GM18505 (cell line): ENCODE measurements at regions not wholly inside any gene's neighbourhood (a gene's known extent, or its start where the extent isn't known, plus 50 kb on each side); places are given as distances from the start of the nearest gene placed in this dataset.
"Not testable (repeated sequence)": the region's sequence is repeated elsewhere in the genome, so short reads cannot be mapped to it uniquely, and the experiment has no call there.

Source experiments
- ATAC-seq: cut with Tn5 transposase; IDR thresholded peaks from one replicate; pipeline ENCODE4 v1.9.1; 2021; ENCODE audit not compliant: unreplicated experiment
- POLR2A ChIP-seq: IDR thresholded peaks from 4 replicates; pipeline ENCODE4 v1.6.1; 2011; ENCODE audit warnings: borderline replicate concordance; ENCODE audit not compliant: insufficient read depth, insufficient read length; ENCODE audit errors: extremely low read depth

DNA sequence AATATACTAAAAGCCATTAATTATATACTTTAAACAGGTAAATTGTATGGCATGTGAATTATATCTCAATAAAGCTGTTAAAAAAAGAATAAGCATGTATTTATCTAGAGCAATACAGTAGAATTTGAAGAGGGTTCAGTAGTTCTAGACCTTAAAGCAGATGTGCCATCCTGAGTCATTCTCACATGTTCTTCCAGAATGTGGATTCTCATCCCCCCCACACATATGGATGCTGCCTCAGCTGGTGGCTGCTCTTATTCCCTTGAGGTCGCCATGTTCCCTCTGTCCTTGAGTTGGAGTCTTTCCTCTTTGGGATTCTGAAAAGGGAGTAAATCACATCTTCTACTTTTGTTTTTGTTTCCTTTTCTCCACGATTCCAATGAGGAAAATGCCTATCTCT lies 321.3 kb downstream of the AEBP2 start:
- ATAC-seq, result no peak
- TF ChIP-seq POLR2A, result no peak

DNA sequence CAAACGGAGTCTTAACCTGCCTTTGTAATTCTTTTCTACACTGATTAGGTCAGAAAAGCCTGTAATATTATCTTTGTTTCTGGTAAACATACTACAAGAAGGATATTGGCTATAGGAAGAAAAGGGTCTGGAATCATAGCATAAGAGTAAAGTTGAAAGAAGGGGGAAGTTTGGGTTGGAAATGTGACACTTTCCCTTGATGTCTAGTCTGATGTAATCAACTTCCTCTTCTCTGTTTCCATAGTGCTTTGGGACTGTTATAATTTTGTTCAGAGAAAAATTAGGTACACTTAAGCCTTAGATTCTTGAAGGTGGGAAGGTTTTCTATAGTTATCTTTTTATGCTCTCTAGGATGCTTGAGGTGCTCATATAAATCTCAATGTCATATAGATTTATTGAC lies 322.2 kb downstream of the AEBP2 start:
- no peak for ATAC-seq
- TF ChIP-seq POLR2A, result no peak

DNA sequence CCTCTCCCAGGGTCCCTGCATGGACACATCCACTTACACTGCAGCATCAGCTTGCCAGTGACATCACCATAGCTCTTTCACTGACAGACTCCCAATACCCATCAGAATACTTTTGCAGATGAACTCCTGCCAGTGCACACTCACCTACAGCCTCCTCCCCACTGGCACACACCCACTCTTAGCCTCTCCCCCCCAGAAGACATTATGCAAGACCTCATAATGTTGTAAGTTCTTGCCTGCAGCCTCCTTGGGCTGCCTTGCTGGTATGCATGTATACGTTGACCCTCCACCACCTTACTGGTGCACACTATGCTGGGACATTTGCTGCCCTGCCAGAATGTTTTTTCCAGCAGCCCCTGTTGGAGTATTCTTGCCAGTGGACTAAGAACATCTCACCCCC lies 324.2 kb downstream of the AEBP2 start:
- no peak for TF ChIP-seq POLR2A
- ATAC-seq, result no peak

DNA sequence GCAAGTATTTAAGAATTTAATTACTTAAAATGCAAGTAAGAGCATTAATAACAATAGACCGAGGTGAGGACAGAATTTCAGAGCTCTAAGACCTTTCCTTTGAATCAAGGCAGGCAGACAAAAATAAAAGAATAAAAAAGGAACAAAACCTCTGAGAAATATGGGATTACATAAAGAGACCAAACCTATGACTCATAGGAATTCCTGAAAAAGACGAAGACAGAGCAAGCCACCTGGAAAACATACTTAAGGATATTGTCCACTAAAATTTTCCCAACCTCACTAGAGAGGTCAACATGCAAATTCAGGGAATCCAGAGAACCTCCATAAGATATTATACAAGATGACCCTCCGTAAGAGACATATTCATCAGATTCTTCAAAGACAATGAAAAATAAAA lies 325.1 kb downstream of the AEBP2 start:
- TF ChIP-seq POLR2A, result no peak
- no peak for ATAC-seq

DNA sequence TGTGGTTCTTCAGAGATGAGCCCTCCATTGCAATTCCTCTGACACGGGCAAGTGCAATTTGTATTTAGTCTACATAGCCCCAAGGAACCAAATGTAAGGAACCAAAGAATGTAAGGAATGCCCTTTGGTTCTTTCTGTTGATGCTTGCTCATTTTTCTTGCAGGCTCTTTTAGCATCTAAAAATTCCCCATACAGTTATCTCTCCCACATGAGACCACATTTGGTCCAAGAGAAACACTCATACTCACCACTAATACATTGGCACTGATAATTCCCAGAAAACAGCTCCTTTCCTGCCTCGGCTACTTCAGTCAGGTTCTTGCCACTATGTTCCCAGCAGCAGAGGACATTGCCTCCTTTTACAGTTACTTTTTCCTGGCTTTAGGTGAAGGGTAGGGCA lies 332.6 kb downstream of the AEBP2 start:
- no peak for TF ChIP-seq POLR2A
- ATAC-seq, result no peak

DNA sequence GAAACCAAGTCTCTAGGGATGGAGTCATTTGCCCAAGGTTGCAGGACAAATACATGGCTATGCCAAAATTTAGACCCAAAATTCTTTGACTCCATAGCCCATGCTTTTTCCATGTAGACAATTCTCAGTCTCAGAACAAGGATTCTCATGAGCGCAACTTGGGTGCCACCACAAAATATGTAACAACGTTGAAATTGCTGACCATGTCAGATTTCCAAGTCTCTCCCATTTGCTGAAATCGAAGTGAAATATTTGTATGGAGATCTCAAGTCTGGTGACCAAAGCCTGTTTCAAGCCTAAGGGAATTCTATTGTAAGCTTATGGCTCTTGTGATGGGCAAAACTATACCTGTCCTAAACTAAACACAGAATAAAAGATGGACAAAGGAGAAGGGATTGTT lies 333.5 kb downstream of the AEBP2 start:
- no peak for ATAC-seq
- no peak for TF ChIP-seq POLR2A

DNA sequence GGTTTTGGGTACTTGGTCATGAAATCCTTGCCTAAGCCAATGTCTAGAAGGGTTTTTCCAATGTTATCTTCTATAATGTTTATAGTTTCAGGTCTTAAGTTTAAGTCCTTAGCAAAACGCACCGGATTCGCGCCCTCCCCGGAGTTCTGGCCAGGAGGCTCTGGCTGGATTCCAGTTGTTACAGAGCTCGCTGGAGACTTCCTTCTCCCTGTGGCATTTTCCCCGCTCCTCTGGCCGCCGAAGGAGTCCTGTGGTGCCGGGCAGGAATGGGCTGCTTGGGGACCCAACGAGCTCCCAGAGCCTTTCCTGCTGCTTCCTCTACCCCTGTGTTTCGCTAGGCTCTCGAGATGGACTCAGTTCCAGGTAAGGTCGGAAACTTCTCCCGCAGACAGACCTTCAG lies 335.9 kb downstream of the AEBP2 start:
- no peak for TF ChIP-seq POLR2A
- ATAC-seq, result no peak

DNA sequence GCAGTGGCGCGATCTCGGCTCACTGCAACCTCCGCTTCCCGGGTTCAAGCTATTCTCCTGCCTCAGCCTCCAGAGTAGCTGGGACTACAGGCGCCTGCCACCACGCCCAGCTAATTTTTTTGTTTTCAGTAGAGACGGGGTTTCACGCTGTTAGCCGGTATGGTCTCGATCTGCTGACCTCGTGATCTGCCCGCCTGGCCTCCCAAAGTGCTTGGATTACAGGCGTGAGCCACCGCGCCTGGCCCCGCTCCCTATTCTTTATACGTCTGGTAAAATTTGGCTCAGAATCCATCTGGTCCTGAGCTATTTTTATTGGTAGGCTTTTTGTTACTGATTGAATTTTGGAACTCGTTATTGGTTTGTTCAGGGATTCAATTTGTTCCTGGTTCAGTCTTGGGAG lies 336.7 kb downstream of the AEBP2 start:
- ATAC-seq, result not testable (repeated sequence)

DNA sequence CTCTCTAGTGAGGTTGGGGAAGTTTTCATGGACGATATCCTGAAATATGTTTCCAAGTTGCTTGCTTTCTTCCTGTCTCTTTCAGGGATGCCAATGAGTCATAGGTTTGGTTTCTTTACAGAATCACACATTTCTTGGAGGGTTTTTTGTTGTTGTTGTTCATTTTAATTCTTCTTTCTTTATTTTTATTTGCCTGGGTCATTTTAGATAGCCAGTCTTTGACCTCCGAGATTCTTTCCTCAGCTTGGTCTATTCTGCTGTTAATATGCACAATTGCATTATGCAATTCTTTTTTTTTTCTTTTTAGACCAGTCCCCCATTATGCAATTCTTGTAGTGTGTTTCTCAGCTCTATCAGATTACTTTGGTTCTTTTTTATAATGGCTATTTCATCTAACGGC lies 338.9 kb downstream of the AEBP2 start:
- no peak for ATAC-seq
- TF ChIP-seq POLR2A, result no peak

DNA sequence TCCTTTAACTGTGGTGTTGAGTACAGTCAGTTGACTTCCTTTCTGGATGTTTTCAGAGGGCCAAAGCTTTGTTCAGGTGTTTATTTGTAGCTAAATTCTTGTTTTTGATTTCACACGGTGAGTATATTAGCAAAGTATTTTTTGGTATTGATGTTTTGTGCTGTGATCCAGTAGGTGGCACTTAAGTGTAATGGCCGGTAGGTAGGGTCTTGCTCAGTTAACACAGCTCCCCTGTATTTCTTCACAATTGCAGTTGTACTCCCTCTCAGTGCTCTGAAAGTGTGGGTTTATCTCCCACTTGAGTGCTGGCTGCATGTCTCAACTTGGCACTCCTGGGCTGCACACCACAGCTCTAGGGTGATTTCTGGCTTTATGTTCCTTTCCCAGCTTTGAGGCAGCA lies 339.5 kb downstream of the AEBP2 start:
- TF ChIP-seq POLR2A, result no peak

DNA sequence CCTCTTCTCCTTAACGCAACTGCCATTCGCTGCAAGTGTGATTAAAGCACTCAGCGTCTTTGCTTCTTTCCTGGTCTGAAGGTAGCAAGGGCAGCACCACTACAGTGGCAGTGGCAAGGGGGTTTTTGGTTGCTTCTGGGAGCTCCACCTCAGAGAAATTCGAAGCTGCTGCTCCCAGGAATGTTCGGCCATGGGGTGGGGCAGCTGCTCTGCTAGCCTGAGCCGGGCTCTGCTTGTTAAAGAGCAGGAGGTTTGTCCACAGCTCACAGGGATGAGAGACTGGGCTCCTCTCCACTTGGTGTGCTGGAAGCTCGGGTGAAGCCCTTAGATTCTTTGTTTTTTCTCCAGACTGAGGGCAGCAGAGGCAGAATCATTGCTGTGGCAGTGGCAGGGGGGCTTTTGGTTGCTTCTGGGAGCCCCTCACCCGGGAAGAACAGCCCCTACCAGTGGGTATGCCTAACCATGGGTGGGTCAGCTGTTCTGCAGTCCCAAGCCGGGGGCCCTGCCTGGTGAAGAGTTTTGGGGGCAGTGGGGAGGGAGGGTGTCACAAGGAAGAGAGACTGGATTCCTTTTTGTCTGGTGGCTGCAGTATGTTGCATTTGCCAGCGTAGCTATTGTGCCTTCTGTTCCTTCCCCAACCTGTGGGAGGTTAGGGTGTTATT lies 340.2 kb downstream of the AEBP2 start:
- no peak for ATAC-seq
- no peak for TF ChIP-seq POLR2A

More for the DNA sequence above, 339.5 kb downstream of the AEBP2 start:
- no peak for ATAC-seq

DNA sequence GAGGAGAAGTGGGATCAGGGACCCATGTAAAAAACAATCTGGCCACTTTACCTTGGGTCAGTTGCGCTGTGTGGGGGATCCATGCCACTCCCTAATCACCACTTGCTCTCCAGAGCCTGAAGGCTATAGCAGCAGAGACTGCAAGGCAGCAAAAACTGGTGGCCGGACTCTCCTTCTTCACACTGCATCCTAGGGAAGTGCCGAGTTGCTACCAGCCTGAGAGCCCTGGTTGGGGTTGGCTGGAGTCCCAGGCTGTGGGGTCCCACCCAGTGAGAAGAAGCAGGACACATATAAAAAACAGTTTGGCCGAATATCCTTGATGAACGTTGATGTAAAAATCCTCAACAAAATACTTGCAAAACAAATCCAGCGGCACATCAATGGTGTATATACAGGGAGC lies 341.2 kb downstream of the AEBP2 start:
- no peak for TF ChIP-seq POLR2A
- ATAC-seq, result no peak

DNA sequence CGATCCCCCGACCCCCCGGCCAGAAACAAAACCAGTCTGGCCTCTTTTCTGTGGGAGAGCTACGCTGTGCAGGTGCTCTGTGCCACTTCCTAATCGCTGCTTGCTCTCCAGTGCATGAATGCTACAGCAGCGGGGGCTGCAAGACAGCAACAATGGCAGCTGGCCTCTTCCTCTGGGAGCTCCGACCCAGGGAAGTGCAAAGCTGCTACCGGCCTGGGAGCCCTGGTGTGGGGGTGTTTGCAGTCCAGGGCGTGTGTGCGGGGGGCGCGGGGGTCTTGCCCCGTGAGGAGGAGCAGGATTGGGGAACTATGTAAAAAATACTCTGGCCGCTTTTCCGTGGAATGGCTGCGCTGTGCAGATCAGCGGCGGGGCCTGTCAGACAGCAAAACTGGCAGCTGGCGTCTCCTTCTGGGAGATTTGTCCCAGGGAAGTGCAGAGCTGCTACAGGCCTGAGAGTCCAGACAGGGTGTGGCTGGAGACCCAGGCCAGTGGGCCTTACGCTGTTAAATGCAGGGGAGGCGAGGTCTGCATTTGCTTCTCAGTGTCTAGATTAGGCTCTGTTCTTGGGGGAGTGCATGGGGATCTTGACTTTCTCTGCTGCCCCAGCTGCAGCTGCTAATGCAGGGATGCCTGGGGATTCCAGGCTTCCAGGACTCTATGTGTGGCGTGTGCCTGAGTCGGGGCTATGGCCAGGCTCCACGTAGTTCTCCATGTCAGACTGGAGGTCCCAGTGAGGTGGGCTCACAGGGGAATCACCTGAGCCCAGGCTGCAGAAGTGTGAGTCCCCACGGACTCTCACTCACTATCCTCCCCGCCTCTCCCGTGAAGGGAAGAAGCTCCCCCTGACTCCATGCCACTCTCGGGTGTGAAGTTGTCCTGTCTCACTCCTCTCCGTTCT lies 344.5 kb downstream of the AEBP2 start:
- no peak for TF ChIP-seq POLR2A
- no peak for ATAC-seq

DNA sequence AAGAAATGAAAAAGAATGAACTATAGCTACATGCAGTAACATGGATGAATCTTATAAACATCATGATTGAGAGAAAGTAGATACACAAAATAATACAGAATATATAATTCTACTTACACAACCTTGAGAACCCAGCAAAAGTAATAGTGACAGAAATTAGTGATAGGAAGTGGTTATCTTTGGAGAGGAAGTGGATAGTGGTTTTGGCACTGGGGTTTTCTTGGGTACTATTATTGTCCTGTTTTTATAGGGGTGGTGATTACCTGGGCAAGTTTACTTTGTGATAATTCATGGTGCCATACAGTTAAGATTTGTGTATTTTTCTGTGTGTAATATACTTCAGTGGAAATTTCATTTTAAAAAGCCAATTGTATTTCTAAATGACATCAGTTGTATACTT lies 352.7 kb downstream of the AEBP2 start:
- ATAC-seq, result no peak
- TF ChIP-seq POLR2A, result no peak
